Right lobe of liver (tissue), 6 donors: ENCODE measurements at regions not wholly inside any gene's neighbourhood (a gene's known extent, or its start where the extent isn't known, plus 50 kb on each side); places are given as distances from the start of the nearest gene placed in this dataset.
A peak's percentile ranks its signal among the peaks of the same experiment; 100 is the strongest.
"Not testable (repeated sequence)": the region's sequence is repeated elsewhere in the genome, so short reads cannot be mapped to it uniquely, and the experiment has no call there.

Experiments used
- ATAC-seq, 4 donors: fragments of 200-7000 bp; cut with Tn5 transposase; one replicate each; pipeline ENCODE4 v1.9.1; 2020; ENCODE audit warnings: mild to moderate bottlenecking in 4 of 4, moderate library complexity in 4 of 4
- DNase-seq, 3 donors: peaks; one replicate each; pipeline ENCODE4 v3.0.0-alpha.2; 2020
- H3K27ac ChIP-seq, 3 donors: fragments of 200-600 bp; one replicate each; pipeline ENCODE4 v1.8.0; 2022
- H3K27me3 ChIP-seq, 2 donors: fragments of 200-600 bp; one replicate each; pipeline ENCODE4 v1.8.0; 2022
- H3K36me3 ChIP-seq, 4 donors: fragments of 200-600 bp; sonication (generic) in 1 of 4; one replicate each; pipeline versions ENCODE4 v1.5.1 to v1.8.0; 2017 to 2022; ENCODE audit warnings: control low read depth in 1 of 4
- H3K4me1 ChIP-seq, 4 donors: fragments of 200-600 bp; sonication (generic) in 1 of 4; one replicate each; pipeline versions ENCODE4 v1.5.1 to v1.8.0; 2017 to 2022; ENCODE audit warnings: control low read depth in 1 of 4
- H3K4me3 ChIP-seq, 3 donors: fragments of 200-600 bp; one replicate each; pipeline ENCODE4 v1.8.0; 2022
- H3K9me3 ChIP-seq, 4 donors: fragments of 200-600 bp; sonication (generic) in 1 of 4; one replicate each; pipeline versions ENCODE4 v1.5.1 to v1.8.0; 2017 to 2022; ENCODE audit warnings: control low read depth in 1 of 4
- WGBS: methylation state at CpG from one replicate; pipeline ENCODE4 v1.1.6; 2018; ENCODE audit warnings: low coverage, low lambda C conversion rate; ENCODE audit not compliant: insufficient coverage; ENCODE audit errors: missing lambda C conversion rate; 5-methylcytosine and 5-hydroxymethylcytosine counted together
- intact Hi-C, 2 donors: fragments of 100-400 bp; cut with DNase I; formaldehyde crosslinking; loops; one replicate each; pipeline versions ENCODE4 v1.11.2 to v1.14.1; 2022
- TF ChIP-seq, protein P1 (sequence below), 4 donors: fragments of 200-600 bp in 3 of 4; fragments of 450-650 bp in 1 of 4; IDR thresholded peaks; one replicate each; pipeline versions ENCODE4 v1.5.1 to v1.8.0; 2016 to 2022; ENCODE audit warnings: antibody characterized with exemption in 4 of 4, mild to moderate bottlenecking in 2 of 4
- donor health status: DM: no; HTN: yes; CAD: no.
- donor health status: DM: no; HTN: no; CAD: no.
- donor health status: DM: no; HTN: no; CAD: no.
- donor health status: DM: no; HTN: yes; CAD: no.
- donor health status: DM: no; HTN: yes; CAD: no.

DNA sequence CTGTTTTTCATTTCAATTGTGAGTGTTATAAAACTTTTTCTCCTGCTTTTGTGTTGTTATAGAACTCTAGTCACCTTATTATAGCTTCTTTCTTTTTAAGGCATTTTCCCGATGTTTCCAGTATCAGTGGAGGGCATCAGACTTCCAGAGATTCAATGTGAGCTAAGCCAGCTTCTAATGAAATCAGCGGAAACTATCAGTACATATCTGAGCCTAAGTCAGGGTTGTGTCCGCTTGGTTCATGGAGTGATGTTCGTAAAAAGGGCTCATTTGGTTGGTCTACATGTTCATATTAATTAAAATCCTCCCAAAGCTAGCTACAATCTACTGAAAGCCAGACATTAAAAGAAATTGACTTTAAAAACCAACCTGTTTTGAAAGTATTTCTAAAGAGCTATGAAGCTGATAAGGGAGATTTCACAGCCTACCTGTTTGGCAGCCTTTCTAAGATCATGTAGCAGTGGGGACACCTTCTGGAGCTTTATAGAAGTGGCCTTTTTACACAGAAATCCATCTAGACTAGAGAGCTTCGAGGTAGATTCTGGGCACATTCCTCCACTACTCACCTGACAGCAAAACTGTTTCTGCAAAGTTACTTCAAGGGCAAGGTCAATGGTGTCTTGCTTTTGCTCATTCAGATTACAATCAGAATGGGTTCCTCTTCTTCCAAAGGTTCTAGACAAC is 227.1 kb upstream of the NBPF12 start:
- DNase-seq, H3K27me3 ChIP-seq, intact Hi-C loops, H3K36me3 ChIP-seq, H3K9me3 ChIP-seq, H3K4me3 ChIP-seq, H3K4me1 ChIP-seq, H3K27ac ChIP-seq: not testable (repeated sequence)
- TF ChIP-seq, protein P1, sequence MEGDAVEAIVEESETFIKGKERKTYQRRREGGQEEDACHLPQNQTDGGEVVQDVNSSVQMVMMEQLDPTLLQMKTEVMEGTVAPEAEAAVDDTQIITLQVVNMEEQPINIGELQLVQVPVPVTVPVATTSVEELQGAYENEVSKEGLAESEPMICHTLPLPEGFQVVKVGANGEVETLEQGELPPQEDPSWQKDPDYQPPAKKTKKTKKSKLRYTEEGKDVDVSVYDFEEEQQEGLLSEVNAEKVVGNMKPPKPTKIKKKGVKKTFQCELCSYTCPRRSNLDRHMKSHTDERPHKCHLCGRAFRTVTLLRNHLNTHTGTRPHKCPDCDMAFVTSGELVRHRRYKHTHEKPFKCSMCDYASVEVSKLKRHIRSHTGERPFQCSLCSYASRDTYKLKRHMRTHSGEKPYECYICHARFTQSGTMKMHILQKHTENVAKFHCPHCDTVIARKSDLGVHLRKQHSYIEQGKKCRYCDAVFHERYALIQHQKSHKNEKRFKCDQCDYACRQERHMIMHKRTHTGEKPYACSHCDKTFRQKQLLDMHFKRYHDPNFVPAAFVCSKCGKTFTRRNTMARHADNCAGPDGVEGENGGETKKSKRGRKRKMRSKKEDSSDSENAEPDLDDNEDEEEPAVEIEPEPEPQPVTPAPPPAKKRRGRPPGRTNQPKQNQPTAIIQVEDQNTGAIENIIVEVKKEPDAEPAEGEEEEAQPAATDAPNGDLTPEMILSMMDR (IDR thresholded peaks at IDR 0.05), result peak in 2 of 4 donors; percentile 12 to 35
- peak; percentile 61 to 91 (median 88) for ATAC-seq
- WGBS, result 81% methylated on average over 4 of the region's 5 CpGs

GRCh38 chr1:146709302-146709701 is 228.8 kb upstream of the NBPF12 start:
- H3K9me3 ChIP-seq, H3K36me3 ChIP-seq, H3K27me3 ChIP-seq, intact Hi-C loops, DNase-seq, H3K27ac ChIP-seq, H3K4me1 ChIP-seq, ATAC-seq, H3K4me3 ChIP-seq: not testable (repeated sequence)
- WGBS, result 100% methylated on average over 1 of the region's 1 CpG

- peak in 1 of 4 donors; percentile 38 for ATAC-seq
- H3K36me3 ChIP-seq, DNase-seq, H3K9me3 ChIP-seq, H3K4me3 ChIP-seq, H3K27ac ChIP-seq, intact Hi-C loops, H3K4me1 ChIP-seq, H3K27me3 ChIP-seq: not testable (repeated sequence)
- 17% methylated on average over 1 of the region's 2 CpGs for WGBS
These were observed 233.9 kb upstream of the NBPF12 start for GRCh38 chr1:146704162-146704724.

GRCh38 chr1:146701320-146701719 is 236.8 kb upstream of the NBPF12 start:
- ATAC-seq, H3K27ac ChIP-seq, H3K9me3 ChIP-seq, H3K36me3 ChIP-seq, H3K4me1 ChIP-seq, intact Hi-C loops, H3K27me3 ChIP-seq, DNase-seq, H3K4me3 ChIP-seq: not testable (repeated sequence)
- WGBS, result no CpG with 5 or more reads among the region's 1 CpG

DNA sequence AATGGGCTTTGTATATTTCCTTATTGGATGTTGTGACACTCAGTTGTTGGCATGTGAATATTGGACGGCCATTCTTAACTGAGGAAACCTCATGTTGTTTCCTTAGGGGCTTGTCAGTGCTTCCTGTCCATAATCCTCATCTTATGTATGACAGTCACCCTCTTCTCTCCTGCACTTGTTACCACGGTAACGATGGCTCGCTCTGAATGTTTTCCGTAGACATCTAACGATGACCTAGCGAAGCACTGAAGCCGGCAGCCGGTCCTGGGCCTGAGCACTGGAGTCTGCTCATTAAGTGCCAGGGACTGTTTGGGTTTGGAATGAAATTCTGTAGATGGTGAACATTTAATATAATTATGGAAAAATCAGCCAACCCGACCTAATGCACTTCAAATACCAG is 242.7 kb upstream of the NBPF12 start:
- H3K9me3 ChIP-seq, DNase-seq, intact Hi-C loops, H3K36me3 ChIP-seq, H3K4me1 ChIP-seq, H3K27me3 ChIP-seq, ATAC-seq, H3K4me3 ChIP-seq, H3K27ac ChIP-seq: not testable (repeated sequence)
- WGBS, result 18% methylated on average over 1 of the region's 10 CpGs

GRCh38 chr1:146691798-146692197 is 246.3 kb upstream of the NBPF12 start:
- DNase-seq, H3K4me3 ChIP-seq, intact Hi-C loops, H3K9me3 ChIP-seq, H3K4me1 ChIP-seq, ATAC-seq, H3K27me3 ChIP-seq, H3K27ac ChIP-seq, H3K36me3 ChIP-seq: not testable (repeated sequence)
- no CpG with 5 or more reads among the region's 3 CpGs for WGBS

DNA sequence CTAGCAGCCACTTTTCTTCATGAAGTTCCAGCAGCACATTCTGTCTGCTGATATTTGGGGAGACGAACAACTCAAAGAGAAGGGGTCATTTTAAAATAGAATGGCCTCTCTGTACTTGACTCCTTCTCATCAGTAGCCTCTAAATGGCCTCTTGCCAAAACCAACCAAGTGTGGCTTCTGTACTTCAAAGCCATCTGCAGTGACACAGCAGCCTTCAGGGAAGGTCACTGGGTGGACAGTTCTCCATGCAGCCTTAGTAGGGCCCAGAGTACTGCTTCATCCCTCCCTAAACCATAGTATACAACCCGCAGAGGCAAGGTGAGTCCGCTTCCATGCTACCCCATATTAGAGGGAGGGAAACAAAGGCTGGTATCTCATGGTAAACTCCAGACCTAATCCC is 249.2 kb upstream of the NBPF12 start:
- H3K27ac ChIP-seq, H3K36me3 ChIP-seq, H3K4me1 ChIP-seq, DNase-seq, H3K9me3 ChIP-seq, intact Hi-C loops, ATAC-seq, H3K27me3 ChIP-seq, H3K4me3 ChIP-seq: not testable (repeated sequence)
- 71% methylated on average over 1 of the region's 3 CpGs for WGBS

DNA sequence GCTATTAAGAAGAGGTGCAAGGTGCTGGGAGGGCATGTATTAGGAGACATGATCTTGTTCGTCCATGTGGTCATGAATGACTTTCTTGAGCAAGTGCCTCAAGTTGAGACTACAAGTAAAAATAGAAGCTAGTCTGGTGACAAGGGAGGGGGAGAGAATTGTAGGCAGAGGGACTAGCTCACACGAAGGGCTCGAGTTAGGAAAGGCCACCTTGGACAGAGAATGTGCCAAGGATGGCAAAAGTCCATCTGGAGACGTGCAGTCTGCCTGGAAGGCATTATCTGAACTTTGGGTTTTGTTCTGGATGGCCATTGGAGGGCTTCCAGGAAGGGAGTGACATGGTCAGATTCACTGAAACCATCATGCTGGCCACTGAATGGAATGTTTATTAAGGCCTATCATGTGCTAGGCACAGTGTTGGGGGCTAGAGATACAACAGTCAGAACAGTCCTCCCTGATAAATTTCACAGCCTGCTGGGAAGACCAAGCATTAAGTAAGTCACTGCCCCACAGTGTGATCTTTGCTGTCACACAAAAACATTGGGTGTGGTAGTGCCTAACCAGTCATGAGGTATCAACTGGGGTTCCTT is 251.3 kb upstream of the NBPF12 start:
- ATAC-seq (peak in 1 of 4 donors; percentile 73), DNase-seq (peak in 1 of 3 donors; percentile 49)
- H3K9me3 ChIP-seq, H3K36me3 ChIP-seq, H3K27ac ChIP-seq, H3K27me3 ChIP-seq, H3K4me3 ChIP-seq, H3K4me1 ChIP-seq, intact Hi-C loops: not testable (repeated sequence)
- WGBS, result 42% methylated on average over 2 of the region's 4 CpGs

DNA sequence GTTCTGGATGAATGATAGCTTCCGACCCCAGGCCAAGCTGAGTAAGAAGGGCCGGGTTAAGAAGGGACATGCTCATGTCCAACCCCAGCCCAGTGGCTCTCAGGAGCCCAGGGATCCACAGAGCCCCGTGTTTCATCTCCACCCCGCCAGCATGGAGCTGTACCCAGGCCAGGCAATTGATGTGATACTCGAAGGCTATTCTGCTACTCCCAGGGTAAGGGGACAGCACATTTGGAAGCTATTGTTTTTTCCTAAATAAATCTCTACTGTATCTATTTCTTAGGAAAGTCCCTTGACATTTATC is 255.0 kb upstream of the NBPF12 start:
- H3K27ac ChIP-seq, H3K27me3 ChIP-seq, H3K4me3 ChIP-seq, ATAC-seq, H3K9me3 ChIP-seq, H3K4me1 ChIP-seq, H3K36me3 ChIP-seq, DNase-seq, intact Hi-C loops: not testable (repeated sequence)
- no CpG with 5 or more reads among the region's 5 CpGs for WGBS

GRCh38 chr1:146682227-146683125 is 255.6 kb upstream of the NBPF12 start:
- H3K4me3 ChIP-seq, H3K27ac ChIP-seq, H3K36me3 ChIP-seq, ATAC-seq, H3K27me3 ChIP-seq, intact Hi-C loops, H3K9me3 ChIP-seq, H3K4me1 ChIP-seq, DNase-seq: not testable (repeated sequence)
- 37% methylated on average over 6 of the region's 11 CpGs for WGBS
